SK-N-MC (cell line): ENCODE measurements at regions not wholly inside any gene's neighbourhood (a gene's known extent, or its start where the extent isn't known, plus 50 kb on each side); places are given as distances from the start of the nearest gene placed in this dataset.

Experiments used
- EZH2 ChIP-seq: fragments of 200-600 bp; sonication (generic); IDR thresholded peaks from one replicate; pipeline ENCODE4 v1.6.1; 2017; ENCODE audit warnings: antibody characterized with exemption
- POLR2AphosphoS5 ChIP-seq: IDR thresholded peaks from 2 replicates; pipeline ENCODE4 v1.6.1; 2012; ENCODE audit warnings: mild to moderate bottlenecking, low read depth, low read length, borderline replicate concordance

- TF ChIP-seq POLR2AphosphoS5: no peak
- no peak for TF ChIP-seq EZH2
Observed at GRCh38 chr6:140245296-140246040, 871.0 kb upstream of the CITED2 start.
